ENCODE measurements at regions not wholly inside any gene's neighbourhood (a gene's known extent, or its start where the extent isn't known, plus 50 kb on each side); places are given as distances from the start of the nearest gene placed in this dataset.

- TF ChIP-seq, protein P1, sequence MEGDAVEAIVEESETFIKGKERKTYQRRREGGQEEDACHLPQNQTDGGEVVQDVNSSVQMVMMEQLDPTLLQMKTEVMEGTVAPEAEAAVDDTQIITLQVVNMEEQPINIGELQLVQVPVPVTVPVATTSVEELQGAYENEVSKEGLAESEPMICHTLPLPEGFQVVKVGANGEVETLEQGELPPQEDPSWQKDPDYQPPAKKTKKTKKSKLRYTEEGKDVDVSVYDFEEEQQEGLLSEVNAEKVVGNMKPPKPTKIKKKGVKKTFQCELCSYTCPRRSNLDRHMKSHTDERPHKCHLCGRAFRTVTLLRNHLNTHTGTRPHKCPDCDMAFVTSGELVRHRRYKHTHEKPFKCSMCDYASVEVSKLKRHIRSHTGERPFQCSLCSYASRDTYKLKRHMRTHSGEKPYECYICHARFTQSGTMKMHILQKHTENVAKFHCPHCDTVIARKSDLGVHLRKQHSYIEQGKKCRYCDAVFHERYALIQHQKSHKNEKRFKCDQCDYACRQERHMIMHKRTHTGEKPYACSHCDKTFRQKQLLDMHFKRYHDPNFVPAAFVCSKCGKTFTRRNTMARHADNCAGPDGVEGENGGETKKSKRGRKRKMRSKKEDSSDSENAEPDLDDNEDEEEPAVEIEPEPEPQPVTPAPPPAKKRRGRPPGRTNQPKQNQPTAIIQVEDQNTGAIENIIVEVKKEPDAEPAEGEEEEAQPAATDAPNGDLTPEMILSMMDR (conservative IDR thresholded peaks at IDR 0.05; ENCODE audit: low read length), result peak; percentile 86
- TF ChIP-seq EZH2phosphoT487 (IDR thresholded peaks at IDR 0.05; ENCODE audit: borderline replicate concordance, low read depth, low read length), result no peak
Observed at GRCh38 chr5:10856683-10857337, 95.8 kb upstream of the DAP start.
